ENCODE measurements at regions not wholly inside any gene's neighbourhood (a gene's known extent, or its start where the extent isn't known, plus 50 kb on each side); places are given as distances from the start of the nearest gene placed in this dataset.
A peak's percentile ranks its signal among the peaks of the same experiment; 100 is the strongest.
"Not testable (repeated sequence)": the region's sequence is repeated elsewhere in the genome, so short reads cannot be mapped to it uniquely, and the experiment has no call there.

GRCh38 chr4:58825278-58825677 lies 1715.1 kb upstream of the IGFBP7 start:
- Histone ChIP-seq H3K9ac (ENCODE audit: low read length) (no peak overlapping the region), H2BK12ac (ENCODE audit: low read length) (no peak overlapping the region), H4K91ac (ENCODE audit: low read depth, low read length) (no peak overlapping the region), H3K27me3 (ENCODE audit: insufficient read depth, low read length) (no peaks in the 10 kb centered on the region), H3K79me2 (ENCODE audit: control insufficient read depth, insufficient read depth, low read length, poor library complexity) (no peaks in the 10 kb centered on the region), H2BK5ac (ENCODE audit: low read depth, low read length, poor library complexity) (no peak overlapping the region), H3K4me3 (ENCODE audit: low read depth, low read length) (no peak overlapping the region), H3K18ac (ENCODE audit: low read length) (no peak overlapping the region), H3K4ac (ENCODE audit: low read depth, low read length) (no peak overlapping the region), H3K36me3 (ENCODE audit: control insufficient read depth in 1 of 2, insufficient read depth in 2 of 2, low read length in 2 of 2) (no peaks in the 10 kb centered on the region), H4K8ac (ENCODE audit: low read depth, low read length) (no peak overlapping the region), H3K14ac (ENCODE audit: low read length) (no peak overlapping the region), H3K27ac (ENCODE audit: low read depth, low read length) (no peak overlapping the region), H2AK5ac (ENCODE audit: low read length) (no peak overlapping the region), H3K4me1 (ENCODE audit: control insufficient read depth in 1 of 2, insufficient read depth in 2 of 2, low read length in 2 of 2) (no peaks in the 10 kb centered on the region), H3K79me1 (ENCODE audit: low read length) (no peaks in the 10 kb centered on the region), H2BK120ac (ENCODE audit: insufficient read depth, low read length, poor library complexity) (no peak overlapping the region), H3K9me3 (ENCODE audit: insufficient read depth, low read depth, low read length) (peaks cover 4% of the 10 kb centered on the region), H3K4me2 (ENCODE audit: low read length) (no peak overlapping the region), H2AFZ (ENCODE audit: insufficient read depth, low read length, poor library complexity) (no peak overlapping the region), H4K12ac (ENCODE audit: low read depth, low read length) (no peak overlapping the region), H3K23ac (ENCODE audit: low read length) (no peak overlapping the region)
- DNase-seq: no peak
- WGBS (ENCODE audit: extremely low coverage, insufficient coverage, insufficient read length): no CpG with 5 or more reads among the region's 5 CpGs

- not testable (repeated sequence) for H3K9ac ChIP-seq (ENCODE audit: low read length)
Observed at GRCh38 chr4:58818560-58818959, 1708.4 kb upstream of the IGFBP7 start.

DNA sequence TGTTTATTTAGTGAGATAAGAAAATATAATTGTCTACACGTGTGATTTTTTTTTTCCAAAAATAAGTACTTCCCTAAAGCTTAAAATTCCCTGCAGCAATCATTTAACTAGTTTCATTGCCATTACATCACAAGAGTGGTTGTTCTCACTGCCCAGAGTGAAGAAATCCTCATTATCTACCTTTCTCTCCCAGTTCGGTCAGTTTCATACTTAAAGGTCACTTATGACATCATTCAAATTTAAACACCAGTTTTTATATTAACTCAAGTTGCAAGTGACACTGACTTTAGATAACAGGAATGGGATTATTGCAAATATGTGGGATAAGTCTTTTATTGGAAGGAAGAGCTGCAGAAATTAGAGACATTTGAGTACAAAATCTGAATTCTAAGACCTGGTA lies 1699.8 kb upstream of the IGFBP7 start:
- Histone ChIP-seq H3K4me3 (ENCODE audit: low read depth, low read length) (no peak overlapping the region), H4K12ac (ENCODE audit: low read depth, low read length) (no peak overlapping the region), H3K4me1 (ENCODE audit: control insufficient read depth in 1 of 2, insufficient read depth in 2 of 2, low read length in 2 of 2) (peaks cover 2% of the 10 kb centered on the region in 2 experiments), H4K8ac (ENCODE audit: low read depth, low read length) (no peak overlapping the region), H3K79me1 (ENCODE audit: low read length) (no peaks in the 10 kb centered on the region), H3K27me3 (ENCODE audit: insufficient read depth, low read length) (no peaks in the 10 kb centered on the region), H3K79me2 (ENCODE audit: control insufficient read depth, insufficient read depth, low read length, poor library complexity) (no peaks in the 10 kb centered on the region), H3K27ac (ENCODE audit: low read depth, low read length) (peak overlapping the region; percentile 38), H3K23ac (ENCODE audit: low read length) (no peak overlapping the region), H4K91ac (ENCODE audit: low read depth, low read length) (no peak overlapping the region), H3K9me3 (ENCODE audit: insufficient read depth, low read depth, low read length) (no peaks in the 10 kb centered on the region), H2AFZ (ENCODE audit: insufficient read depth, low read length, poor library complexity) (no peak overlapping the region), H2AK5ac (ENCODE audit: low read length) (no peak overlapping the region), H2BK120ac (ENCODE audit: insufficient read depth, low read length, poor library complexity) (no peak overlapping the region), H2BK12ac (ENCODE audit: low read length) (no peak overlapping the region), H3K14ac (ENCODE audit: low read length) (no peak overlapping the region), H3K36me3 (ENCODE audit: control insufficient read depth in 1 of 2, insufficient read depth in 2 of 2, low read length in 2 of 2) (no peaks in the 10 kb centered on the region), H3K18ac (ENCODE audit: low read length) (no peak overlapping the region), H3K4ac (ENCODE audit: low read depth, low read length) (no peak overlapping the region), H3K9ac (ENCODE audit: low read length) (no peak overlapping the region), H3K4me2 (ENCODE audit: low read length) (no peak overlapping the region), H2BK5ac (ENCODE audit: low read depth, low read length, poor library complexity) (no peak overlapping the region)
- no CpG with 5 or more reads among the region's 2 CpGs for WGBS (ENCODE audit: extremely low coverage, insufficient coverage, insufficient read length)
- DNase-seq: peak in 1 of 2 donors; percentile 5

More at GRCh38 chr4:58818560-58818959, 1708.4 kb upstream of the IGFBP7 start:
- not testable (repeated sequence) for H3K27me3 ChIP-seq (ENCODE audit: insufficient read depth, low read length); H3K14ac ChIP-seq (ENCODE audit: low read length); H4K12ac ChIP-seq (ENCODE audit: low read depth, low read length); H3K4me2 ChIP-seq (ENCODE audit: low read length); H3K4ac ChIP-seq (ENCODE audit: low read depth, low read length); H3K27ac ChIP-seq (ENCODE audit: low read depth, low read length); H3K18ac ChIP-seq (ENCODE audit: low read length); H3K4me3 ChIP-seq (ENCODE audit: low read depth, low read length); H2AFZ ChIP-seq (ENCODE audit: insufficient read depth, low read length, poor library complexity); H3K36me3 ChIP-seq (ENCODE audit: control insufficient read depth in 1 of 2, insufficient read depth in 2 of 2, low read length in 2 of 2); H3K4me1 ChIP-seq (ENCODE audit: control insufficient read depth in 1 of 2, insufficient read depth in 2 of 2, low read length in 2 of 2); H4K8ac ChIP-seq (ENCODE audit: low read depth, low read length); H3K23ac ChIP-seq (ENCODE audit: low read length); H3K9me3 ChIP-seq (ENCODE audit: insufficient read depth, low read depth, low read length); H3K79me2 ChIP-seq (ENCODE audit: control insufficient read depth, insufficient read depth, low read length, poor library complexity); H2AK5ac ChIP-seq (ENCODE audit: low read length); H3K79me1 ChIP-seq (ENCODE audit: low read length)
- peak; percentile 18 to 39 for DNase-seq
- Histone ChIP-seq H2BK120ac (ENCODE audit: insufficient read depth, low read length, poor library complexity) (peak overlapping the region; percentile 66), H4K91ac (ENCODE audit: low read depth, low read length) (peak overlapping the region; percentile 55), H2BK12ac (ENCODE audit: low read length) (peak overlapping the region; percentile 92), H2BK5ac (ENCODE audit: low read depth, low read length, poor library complexity) (peak overlapping the region; percentile 76)
- no CpG with 5 or more reads among the region's 14 CpGs for WGBS (ENCODE audit: extremely low coverage, insufficient coverage, insufficient read length)

GRCh38 chr4:58809366-58809765 lies 1699.2 kb upstream of the IGFBP7 start:
- H2BK12ac ChIP-seq (ENCODE audit: low read length): no peak overlapping the region
- no peak overlapping the region for H4K8ac ChIP-seq (ENCODE audit: low read depth, low read length)
- H3K9ac ChIP-seq (ENCODE audit: low read length): no peak overlapping the region
- no peak overlapping the region for H3K14ac ChIP-seq (ENCODE audit: low read length)
- H2BK5ac ChIP-seq (ENCODE audit: low read depth, low read length, poor library complexity): no peak overlapping the region
- no peak overlapping the region for H4K91ac ChIP-seq (ENCODE audit: low read depth, low read length)
- H4K12ac ChIP-seq (ENCODE audit: low read depth, low read length): no peak overlapping the region
- H2BK120ac ChIP-seq (ENCODE audit: insufficient read depth, low read length, poor library complexity): no peak overlapping the region
- no peak overlapping the region for H3K18ac ChIP-seq (ENCODE audit: low read length)
- WGBS (ENCODE audit: extremely low coverage, insufficient coverage, insufficient read length): no CpG with 5 or more reads among the region's 3 CpGs
- no peaks in the 10 kb centered on the region for H3K9me3 ChIP-seq (ENCODE audit: insufficient read depth, low read depth, low read length)
- peak overlapping the region; percentile 38 for H3K27ac ChIP-seq (ENCODE audit: low read depth, low read length)
- H3K23ac ChIP-seq (ENCODE audit: low read length): no peak overlapping the region
- H3K4ac ChIP-seq (ENCODE audit: low read depth, low read length): no peak overlapping the region
- H3K4me3 ChIP-seq (ENCODE audit: low read depth, low read length): no peak overlapping the region
- H3K27me3 ChIP-seq (ENCODE audit: insufficient read depth, low read length): no peaks in the 10 kb centered on the region
- H3K4me1 ChIP-seq (ENCODE audit: control insufficient read depth in 1 of 2, insufficient read depth in 2 of 2, low read length in 2 of 2): peaks cover 2% of the 10 kb centered on the region in 2 experiments
- H3K36me3 ChIP-seq (ENCODE audit: control insufficient read depth in 1 of 2, insufficient read depth in 2 of 2, low read length in 2 of 2): no peaks in the 10 kb centered on the region
- DNase-seq: peak in 1 of 2 donors; percentile 53
- H2AK5ac ChIP-seq (ENCODE audit: low read length): no peak overlapping the region
- no peaks in the 10 kb centered on the region for H3K79me2 ChIP-seq (ENCODE audit: control insufficient read depth, insufficient read depth, low read length, poor library complexity)
- H2AFZ ChIP-seq (ENCODE audit: insufficient read depth, low read length, poor library complexity): no peak overlapping the region
- no peak overlapping the region for H3K4me2 ChIP-seq (ENCODE audit: low read length)
- no peaks in the 10 kb centered on the region for H3K79me1 ChIP-seq (ENCODE audit: low read length)

All from trophoblast cell (in vitro differentiated cells and primary cell).